ENCODE measurements at regions not wholly inside any gene's neighbourhood (a gene's known extent, or its start where the extent isn't known, plus 50 kb on each side); places are given as distances from the start of the nearest gene placed in this dataset.

- no peak for TF ChIP-seq CTCF (IDR thresholded peaks at IDR 0.05)
- TF ChIP-seq EZH2 (IDR thresholded peaks at IDR 0.05) = no peak
- no peak for TF ChIP-seq EZH2phosphoT487 (IDR thresholded peaks at IDR 0.05)
Measured at GRCh38 chr18:43710135-43710534, 432.8 kb upstream of the SYT4 start.

Data from neural progenitor cell (in vitro differentiated cells).